AG09319 (cell line): ENCODE measurements at regions not wholly inside any gene's neighbourhood (a gene's known extent, or its start where the extent isn't known, plus 50 kb on each side); places are given as distances from the start of the nearest gene placed in this dataset.

Source experiments
- DNase-seq: peaks from one replicate; pipeline ENCODE4 v3.0.0-alpha.2; 2010; ENCODE audit warnings: low read depth; ENCODE audit errors: extremely low read depth
- TF ChIP-seq, protein P1 (sequence below): IDR thresholded peaks from 2 replicates; pipeline ENCODE4 v1.5.1; 2011; ENCODE audit warnings: low read depth, mild to moderate bottlenecking, inconsistent platforms, low read length, moderate library complexity

DNA sequence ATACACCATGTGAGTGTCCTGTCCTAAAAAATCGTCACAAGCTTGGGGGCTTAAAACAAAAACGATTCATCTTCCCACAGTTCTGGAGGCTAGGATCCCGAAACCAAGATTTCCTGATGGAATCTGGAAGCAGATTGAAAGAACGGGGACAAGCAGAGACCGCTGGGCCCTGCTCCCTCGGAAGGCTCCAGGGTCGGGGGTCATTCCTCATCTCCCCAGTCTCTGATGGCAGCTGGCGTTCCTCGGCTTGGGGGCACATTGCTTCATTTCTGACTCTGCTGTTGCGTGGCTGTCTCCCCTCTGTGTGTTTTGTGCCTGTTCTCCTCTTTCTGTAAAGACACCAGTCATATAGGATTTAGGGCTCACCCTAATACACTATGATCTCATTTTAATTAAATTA is 114.2 kb upstream of the TMPRSS2 start:
- no peak for DNase-seq
- TF ChIP-seq, protein P1, sequence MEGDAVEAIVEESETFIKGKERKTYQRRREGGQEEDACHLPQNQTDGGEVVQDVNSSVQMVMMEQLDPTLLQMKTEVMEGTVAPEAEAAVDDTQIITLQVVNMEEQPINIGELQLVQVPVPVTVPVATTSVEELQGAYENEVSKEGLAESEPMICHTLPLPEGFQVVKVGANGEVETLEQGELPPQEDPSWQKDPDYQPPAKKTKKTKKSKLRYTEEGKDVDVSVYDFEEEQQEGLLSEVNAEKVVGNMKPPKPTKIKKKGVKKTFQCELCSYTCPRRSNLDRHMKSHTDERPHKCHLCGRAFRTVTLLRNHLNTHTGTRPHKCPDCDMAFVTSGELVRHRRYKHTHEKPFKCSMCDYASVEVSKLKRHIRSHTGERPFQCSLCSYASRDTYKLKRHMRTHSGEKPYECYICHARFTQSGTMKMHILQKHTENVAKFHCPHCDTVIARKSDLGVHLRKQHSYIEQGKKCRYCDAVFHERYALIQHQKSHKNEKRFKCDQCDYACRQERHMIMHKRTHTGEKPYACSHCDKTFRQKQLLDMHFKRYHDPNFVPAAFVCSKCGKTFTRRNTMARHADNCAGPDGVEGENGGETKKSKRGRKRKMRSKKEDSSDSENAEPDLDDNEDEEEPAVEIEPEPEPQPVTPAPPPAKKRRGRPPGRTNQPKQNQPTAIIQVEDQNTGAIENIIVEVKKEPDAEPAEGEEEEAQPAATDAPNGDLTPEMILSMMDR, result no peak

DNA sequence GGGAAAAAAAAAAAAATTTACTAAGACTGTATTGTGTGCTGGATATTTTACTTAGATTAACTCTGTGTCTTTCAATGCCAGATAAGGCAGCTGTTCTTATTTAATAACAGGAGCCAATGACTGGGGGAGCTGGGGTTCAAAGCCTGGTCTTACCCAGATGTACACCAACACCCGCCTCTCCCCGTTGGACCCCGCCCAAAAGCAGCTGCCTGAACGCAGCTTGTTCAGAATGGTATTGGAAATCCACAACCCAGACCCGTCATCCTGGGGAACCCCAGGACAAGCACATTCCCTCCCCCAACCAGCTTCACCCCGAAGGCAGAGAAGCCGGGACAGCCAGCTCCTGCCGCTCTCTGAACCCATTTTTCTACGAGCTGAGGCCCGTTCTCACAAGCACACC is 113.6 kb upstream of the TMPRSS2 start:
- no peak for DNase-seq
- TF ChIP-seq, protein P1, result no peak

DNA sequence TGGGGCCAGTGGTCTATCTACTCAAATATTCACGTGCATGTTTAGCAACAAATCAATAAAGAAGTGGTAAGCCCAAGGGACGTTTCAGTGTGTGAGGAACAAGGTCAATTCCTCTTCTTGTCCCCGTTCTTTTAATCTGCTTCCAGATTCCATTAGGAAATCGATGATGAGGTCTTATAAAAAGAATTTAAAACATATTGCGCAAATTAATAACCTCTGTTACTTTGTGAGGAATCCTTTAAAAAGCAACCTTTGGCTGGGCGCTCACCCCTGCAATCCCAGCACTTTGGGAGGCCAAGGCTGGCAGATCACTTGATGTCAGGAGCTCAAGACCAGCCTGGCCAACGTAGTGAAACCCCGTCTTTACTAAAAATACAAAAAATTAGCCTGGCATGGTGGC is 113.0 kb upstream of the TMPRSS2 start:
- DNase-seq, result no peak

DNA sequence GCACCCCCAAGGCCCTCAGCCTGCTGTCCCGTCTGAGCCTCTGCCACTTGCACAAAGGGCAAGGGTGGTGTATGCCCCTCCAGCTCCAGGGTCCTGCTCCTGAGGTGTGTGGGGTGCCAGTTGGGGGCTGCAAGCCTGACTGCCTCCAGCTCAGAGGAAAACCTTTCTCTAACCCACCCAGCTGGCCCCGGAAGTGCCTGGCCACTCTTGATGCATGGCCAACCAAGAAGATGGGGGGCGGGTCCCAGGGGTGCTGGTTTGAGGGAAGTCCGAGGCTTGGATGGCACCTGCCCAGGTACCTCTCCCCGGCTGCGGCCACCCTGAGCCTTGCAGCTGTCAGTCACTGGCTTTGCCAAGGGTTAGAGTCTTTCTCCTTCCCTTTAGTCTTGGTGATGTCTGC is 112.6 kb upstream of the TMPRSS2 start:
- no peak for DNase-seq
- TF ChIP-seq, protein P1, result no peak

More for the DNA sequence above, 113.0 kb upstream of the TMPRSS2 start:
- TF ChIP-seq, protein P1, result no peak

DNA sequence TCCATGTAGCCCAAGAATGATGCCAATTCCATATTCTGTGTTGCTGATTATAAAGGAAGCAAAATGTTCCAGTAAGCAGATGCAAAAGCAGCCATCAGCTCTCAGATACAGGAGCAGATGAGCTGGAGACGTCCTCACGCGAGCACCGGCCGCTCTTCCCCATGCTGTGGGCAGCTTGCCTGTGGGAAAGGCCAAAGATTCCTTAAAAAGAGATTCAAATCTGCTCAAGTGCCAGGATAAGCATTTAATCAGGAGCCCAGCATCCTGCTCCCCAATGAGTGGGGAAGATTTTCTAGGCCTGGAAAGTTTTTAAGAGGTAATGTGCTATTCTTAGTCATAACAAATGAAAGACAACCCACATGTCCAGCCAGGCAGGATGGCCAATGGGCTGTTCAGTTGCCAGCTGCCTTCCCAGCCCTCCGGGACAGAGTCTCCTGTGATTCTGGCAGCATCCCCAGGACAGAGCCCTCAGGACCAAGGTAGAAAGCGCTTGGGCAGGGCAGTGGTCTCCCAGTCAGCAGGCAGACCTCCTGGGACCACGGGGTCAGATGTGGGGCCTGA is 108.2 kb upstream of the TMPRSS2 start:
- TF ChIP-seq, protein P1, result no peak
- peak; percentile 83 for DNase-seq

DNA sequence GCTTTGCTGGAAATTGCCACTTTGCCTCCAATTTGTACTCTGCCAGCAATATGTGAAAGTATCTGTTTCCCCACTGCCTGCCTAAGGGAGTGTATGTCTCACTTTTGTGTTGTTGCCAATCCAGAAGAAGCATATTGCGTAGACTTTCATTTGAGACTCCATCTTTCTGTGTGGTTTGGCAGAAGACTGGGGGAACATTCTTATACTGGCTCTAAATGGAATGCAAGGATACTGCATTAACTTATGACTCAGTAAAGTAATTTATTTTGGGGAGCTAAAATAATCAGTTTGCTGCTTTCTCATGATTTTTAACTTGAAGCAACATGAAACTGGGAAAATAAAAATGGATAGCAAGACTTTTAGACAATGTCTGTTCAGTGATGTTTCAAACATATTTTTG is 107.7 kb upstream of the TMPRSS2 start:
- DNase-seq, result peak; percentile 96
- TF ChIP-seq, protein P1, result no peak

DNA sequence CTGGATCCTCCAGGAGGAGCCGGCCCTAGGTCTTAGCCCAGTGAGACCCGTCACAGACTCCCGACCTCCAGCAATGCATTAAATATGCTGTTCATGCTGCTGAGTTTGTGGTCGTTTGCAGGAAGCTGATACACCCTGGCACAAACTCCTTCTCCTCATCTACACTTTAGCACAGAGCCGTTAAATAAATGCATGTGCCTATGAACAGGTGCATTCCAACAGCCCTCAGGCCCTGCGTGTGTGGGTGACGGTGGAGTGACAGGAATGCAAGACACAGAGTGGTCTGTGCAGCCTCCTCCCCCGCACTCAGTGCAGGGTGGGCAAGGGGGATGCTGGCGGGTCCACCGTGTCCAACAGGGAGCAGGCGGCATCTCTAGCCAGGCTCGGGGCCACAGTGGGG is 106.6 kb upstream of the TMPRSS2 start:
- no peak for DNase-seq
- TF ChIP-seq, protein P1, result no peak
